Prostate gland (tissue), 2 donors: ENCODE measurements at regions not wholly inside any gene's neighbourhood (a gene's known extent, or its start where the extent isn't known, plus 50 kb on each side); places are given as distances from the start of the nearest gene placed in this dataset.

Experiments
- DNase-seq: peaks from one replicate; pipeline ENCODE4 v3.0.0-alpha.2; 2019; ENCODE audit warnings: low spot score
- H3K27ac ChIP-seq, 2 donors: fragments of 200-600 bp; sonication (generic); 2 replicates each; pipeline ENCODE4 v1.5.1; 2017 to 2019
- H3K27me3 ChIP-seq: fragments of 200-600 bp; sonication (generic); replicated peaks from 2 replicates; pipeline ENCODE4 v1.5.1; 2019; ENCODE audit not compliant: insufficient read depth
- H3K36me3 ChIP-seq, 2 donors: fragments of 200-600 bp; sonication (generic); 1 replicate in 1 of 2; 2 replicates in 1 of 2; pipeline versions ENCODE4 v1.5.1 to v1.8.1; 2017 to 2019
- H3K4me1 ChIP-seq: fragments of 200-600 bp; sonication (generic); replicated peaks from 2 replicates; pipeline ENCODE4 v1.5.1; 2019
- H3K4me3 ChIP-seq, 2 donors: fragments of 200-600 bp; sonication (generic); 2 replicates each; pipeline ENCODE4 v1.5.1; 2017 to 2019
- H3K9me3 ChIP-seq: fragments of 200-600 bp; sonication (generic); 2 replicates; pipeline ENCODE4 v1.5.1; 2017
- POLR2A ChIP-seq: fragments of 450-650 bp; IDR thresholded peaks from one replicate; pipeline ENCODE4 v1.6.1; 2016; ENCODE audit warnings: antibody characterized with exemption, mild to moderate bottlenecking
- POLR2AphosphoS5 ChIP-seq: sonication (generic); formaldehyde crosslinking; IDR thresholded peaks from one replicate; pipeline ENCODE4 v1.6.1; 2017; ENCODE audit warnings: antibody characterized with exemption
- WGBS: methylation state at CpG from one replicate; pipeline ENCODE4 v1.1.5; 2018; 5-methylcytosine and 5-hydroxymethylcytosine counted together
- intact Hi-C: fragments of 100-400 bp; cut with DNase I; formaldehyde crosslinking; loops from one replicate; pipeline ENCODE4 v1.14.2; 2022
- TF ChIP-seq, protein P1 (sequence below), 4 experiments: fragments of 200-600 bp in 2 of 4; fragments of 450-650 bp in 2 of 4; sonication (generic) in 2 of 4; IDR thresholded peaks; 1 replicate in 3 of 4; 2 replicates in 1 of 4; pipeline ENCODE4 v1.5.1; 2016 to 2019; ENCODE audit warnings: antibody characterized with exemption in 4 of 4, mild to moderate bottlenecking in 2 of 4, moderate library complexity in 2 of 4

- DNase-seq: no peak
These were observed 143.6 kb downstream of the COPRS start for GRCh38 chr17:31715446-31715845.

DNA sequence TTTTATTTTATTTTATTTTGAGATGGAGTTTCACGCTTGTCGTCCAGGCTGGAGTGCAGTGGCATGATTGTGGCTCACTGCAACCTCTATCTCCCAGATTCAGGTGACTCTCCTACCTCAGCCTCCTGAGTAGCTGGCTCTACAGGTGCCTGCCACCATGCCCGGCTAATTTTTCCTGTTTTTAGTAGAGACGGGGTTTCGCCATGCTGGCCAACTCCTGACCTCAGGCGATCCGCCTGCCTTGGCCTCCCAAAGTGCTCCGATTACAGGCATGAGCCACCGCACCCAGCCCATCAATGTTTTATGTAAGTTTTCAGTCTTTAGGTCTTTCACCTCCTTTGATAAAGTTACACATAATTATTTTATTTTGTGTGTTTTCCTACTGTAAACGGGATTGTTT is 154.6 kb downstream of the COPRS start:
- H3K9me3 ChIP-seq: no peaks in the 10 kb centered on the region
- no peak overlapping the region for H3K4me3 ChIP-seq
- intact Hi-C loops: no loop called here
- H3K36me3 ChIP-seq: no peaks in the 10 kb centered on the region
- 47% methylated on average over 10 of the region's 10 CpGs for WGBS
- H3K27ac ChIP-seq: no peak overlapping the region
- TF ChIP-seq, protein P1, sequence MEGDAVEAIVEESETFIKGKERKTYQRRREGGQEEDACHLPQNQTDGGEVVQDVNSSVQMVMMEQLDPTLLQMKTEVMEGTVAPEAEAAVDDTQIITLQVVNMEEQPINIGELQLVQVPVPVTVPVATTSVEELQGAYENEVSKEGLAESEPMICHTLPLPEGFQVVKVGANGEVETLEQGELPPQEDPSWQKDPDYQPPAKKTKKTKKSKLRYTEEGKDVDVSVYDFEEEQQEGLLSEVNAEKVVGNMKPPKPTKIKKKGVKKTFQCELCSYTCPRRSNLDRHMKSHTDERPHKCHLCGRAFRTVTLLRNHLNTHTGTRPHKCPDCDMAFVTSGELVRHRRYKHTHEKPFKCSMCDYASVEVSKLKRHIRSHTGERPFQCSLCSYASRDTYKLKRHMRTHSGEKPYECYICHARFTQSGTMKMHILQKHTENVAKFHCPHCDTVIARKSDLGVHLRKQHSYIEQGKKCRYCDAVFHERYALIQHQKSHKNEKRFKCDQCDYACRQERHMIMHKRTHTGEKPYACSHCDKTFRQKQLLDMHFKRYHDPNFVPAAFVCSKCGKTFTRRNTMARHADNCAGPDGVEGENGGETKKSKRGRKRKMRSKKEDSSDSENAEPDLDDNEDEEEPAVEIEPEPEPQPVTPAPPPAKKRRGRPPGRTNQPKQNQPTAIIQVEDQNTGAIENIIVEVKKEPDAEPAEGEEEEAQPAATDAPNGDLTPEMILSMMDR (IDR thresholded peaks at IDR 0.05): no peak
- TF ChIP-seq POLR2AphosphoS5 (no peak), POLR2A (no peak)
- no peaks in the 10 kb centered on the region for H3K4me1 ChIP-seq
- DNase-seq: no peak
- H3K27me3 ChIP-seq: no peaks in the 10 kb centered on the region

More at GRCh38 chr17:31715446-31715845, 143.6 kb downstream of the COPRS start:
- Histone ChIP-seq H3K27ac (no peak overlapping the region), H3K9me3 (no peaks in the 10 kb centered on the region), H3K4me1 (no peaks in the 10 kb centered on the region), H3K36me3 (no peaks in the 10 kb centered on the region), H3K27me3 (no peaks in the 10 kb centered on the region), H3K4me3 (no peak overlapping the region)
- TF ChIP-seq POLR2A (no peak), POLR2AphosphoS5 (no peak)
- TF ChIP-seq, protein P1 (IDR thresholded peaks at IDR 0.05): no peak
- intact Hi-C loops: no loop called here
- 91% methylated on average over 5 of the region's 5 CpGs for WGBS

DNA sequence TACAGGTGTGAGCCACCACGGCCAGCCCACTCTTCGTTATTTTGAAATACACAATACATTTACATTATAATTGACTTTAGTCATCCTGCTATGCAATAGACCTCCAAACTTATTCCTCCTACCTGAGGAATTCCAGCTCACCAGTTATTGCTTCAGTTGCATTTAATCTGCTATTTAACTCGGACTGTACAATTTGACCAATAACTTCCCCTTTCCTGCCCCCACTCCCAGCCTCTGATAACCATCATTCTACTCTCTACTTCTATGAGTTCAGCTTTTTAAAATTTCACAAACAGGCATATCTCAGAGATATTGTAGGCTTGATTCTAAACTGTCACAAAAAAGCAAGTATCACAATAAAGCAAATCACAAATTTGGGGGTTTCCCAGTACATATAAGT is 157.0 kb downstream of the COPRS start:
- 87% methylated on average over 3 of the region's 3 CpGs for WGBS
- Histone ChIP-seq H3K27ac (no peak overlapping the region), H3K27me3 (no peaks in the 10 kb centered on the region), H3K4me1 (no peaks in the 10 kb centered on the region), H3K36me3 (no peaks in the 10 kb centered on the region), H3K4me3 (no peak overlapping the region), H3K9me3 (no peaks in the 10 kb centered on the region)
- DNase-seq: no peak
- TF ChIP-seq POLR2A: no peak
- TF ChIP-seq POLR2AphosphoS5: no peak
- TF ChIP-seq, protein P1 (IDR thresholded peaks at IDR 0.05): no peak
- intact Hi-C loops: loop anchor here (2.0 kb wide), 1 partner anchor 21 kb away; no protein-coding TSS in a partner anchor

DNA sequence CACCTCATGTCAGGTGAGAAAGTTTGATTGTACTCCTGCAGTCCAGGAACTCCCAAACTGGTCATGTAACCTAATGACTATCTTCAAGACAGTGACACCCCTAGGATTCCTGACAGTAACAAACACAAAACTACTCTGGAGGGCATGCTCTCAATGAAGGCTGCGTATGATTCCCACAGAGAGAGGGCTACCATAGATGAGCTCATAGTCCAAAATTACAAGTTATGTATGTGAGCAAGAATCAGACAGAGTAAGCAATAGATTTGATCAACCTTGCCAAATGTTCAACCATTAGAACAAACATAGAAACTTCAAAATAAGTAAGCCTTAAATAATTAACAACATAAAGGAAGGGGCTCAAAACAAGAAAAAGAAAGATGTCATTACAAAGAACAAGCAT is 158.1 kb downstream of the COPRS start:
- no peaks in the 10 kb centered on the region for H3K27me3 ChIP-seq
- H3K4me1 ChIP-seq: peaks cover 3% of the 10 kb centered on the region
- H3K9me3 ChIP-seq: no peaks in the 10 kb centered on the region
- WGBS: 100% methylated on average over 1 of the region's 1 CpG
- TF ChIP-seq, protein P1 (IDR thresholded peaks at IDR 0.05): no peak
- TF ChIP-seq POLR2AphosphoS5: no peak
- TF ChIP-seq POLR2A: no peak
- H3K4me3 ChIP-seq: no peak overlapping the region
- no peaks in the 10 kb centered on the region for H3K36me3 ChIP-seq
- intact Hi-C loops: no loop called here
- DNase-seq: no peak
- no peak overlapping the region for H3K27ac ChIP-seq

DNA sequence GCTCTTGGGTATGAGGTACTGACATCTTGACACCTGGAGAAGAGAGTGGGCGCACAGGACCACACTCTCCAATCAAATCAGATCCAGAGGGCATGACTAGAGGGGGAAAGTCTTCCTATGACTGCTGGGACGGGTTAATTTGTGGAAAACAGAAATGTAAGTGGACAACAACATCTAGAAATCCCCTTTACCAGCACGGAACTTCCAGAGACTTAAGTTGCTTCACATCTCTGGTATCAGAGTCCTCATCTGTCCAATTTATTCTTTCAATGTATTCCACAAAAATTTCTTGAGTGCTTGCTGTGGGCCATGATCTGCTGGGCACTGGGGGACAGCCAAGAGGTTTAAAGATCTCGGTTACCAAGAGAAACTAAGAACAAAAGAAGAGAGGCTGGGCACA is 159.2 kb downstream of the COPRS start:
- intact Hi-C loops: loop anchor here (5.0 kb wide), 1 partner anchor 128 kb away; no protein-coding TSS in a partner anchor
- H3K9me3 ChIP-seq: no peaks in the 10 kb centered on the region
- H3K27ac ChIP-seq: no peak overlapping the region
- no peak for DNase-seq
- WGBS: 81% methylated on average over 4 of the region's 4 CpGs
- H3K4me3 ChIP-seq: no peak overlapping the region
- H3K4me1 ChIP-seq: peaks cover 3% of the 10 kb centered on the region
- no peaks in the 10 kb centered on the region for H3K27me3 ChIP-seq
- TF ChIP-seq POLR2A (no peak), POLR2AphosphoS5 (no peak)
- TF ChIP-seq, protein P1 (IDR thresholded peaks at IDR 0.05): no peak
- H3K36me3 ChIP-seq: no peaks in the 10 kb centered on the region
